SJCRH30 (cell line): ENCODE measurements at regions not wholly inside any gene's neighbourhood (a gene's known extent, or its start where the extent isn't known, plus 50 kb on each side); places are given as distances from the start of the nearest gene placed in this dataset.

Experiments
- DNase-seq, 2 experiments: peaks; one replicate each; pipeline ENCODE4 v3.0.0-alpha.2; 2015 to 2020
- H3K27ac ChIP-seq: fragments of 250-450 bp; sonication (Bioruptor Pico); 2 replicates; pipeline ENCODE4 v1.5.1; 2020; ENCODE audit warnings: mild to moderate bottlenecking, moderate library complexity
- H3K27me3 ChIP-seq: fragments of 250-450 bp; sonication (Bioruptor Pico); 2 replicates; pipeline ENCODE4 v1.5.1; 2020; ENCODE audit warnings: mild to moderate bottlenecking, moderate library complexity
- H3K36me3 ChIP-seq: fragments of 250-450 bp; sonication (Bioruptor Pico); 2 replicates; pipeline ENCODE4 v1.5.1; 2020; ENCODE audit warnings: mild to moderate bottlenecking, moderate library complexity
- H3K4me1 ChIP-seq: fragments of 250-450 bp; sonication (Bioruptor Pico); 2 replicates; pipeline ENCODE4 v1.5.1; 2020; ENCODE audit warnings: mild to moderate bottlenecking, moderate library complexity
- H3K4me3 ChIP-seq: fragments of 250-450 bp; sonication (Bioruptor Pico); 2 replicates; pipeline ENCODE4 v1.5.1; 2020; ENCODE audit warnings: mild to moderate bottlenecking, moderate library complexity
- H3K9me3 ChIP-seq: fragments of 250-450 bp; sonication (Bioruptor Pico); replicated peaks from 2 replicates; pipeline ENCODE4 v1.5.1; 2020; ENCODE audit warnings: mild to moderate bottlenecking, moderate library complexity

- Histone ChIP-seq H3K27ac (no peak overlapping the region), H3K36me3 (no peaks in the 10 kb centered on the region)
- no peak for DNase-seq
Measured at GRCh38 chr2:51212374-51212773, 180.4 kb upstream of the NRXN1 start.

DNA sequence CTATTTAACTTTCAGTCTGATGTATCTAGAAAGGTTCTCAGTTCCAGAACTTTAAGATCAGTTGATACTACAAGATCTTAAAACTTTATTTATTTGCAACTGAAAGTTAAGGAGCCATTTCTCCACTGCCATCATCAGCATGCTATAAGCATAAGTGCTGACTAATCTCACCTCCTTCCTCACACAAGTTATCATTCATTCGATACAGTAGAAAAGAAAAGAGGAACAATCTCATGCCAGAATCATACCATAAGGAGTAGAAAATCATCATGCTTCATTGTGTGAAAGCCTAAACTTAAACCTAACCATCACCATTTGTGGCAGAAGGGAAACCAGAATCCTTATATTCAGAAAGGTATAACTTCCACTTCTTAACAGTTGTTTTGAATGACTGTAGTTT, 176.6 kb upstream of the NRXN1 start:
- H3K36me3 ChIP-seq, result no peaks in the 10 kb centered on the region
- H3K27me3 ChIP-seq, result no peaks in the 10 kb centered on the region
- H3K4me1 ChIP-seq, result no peaks in the 10 kb centered on the region
- H3K9me3 ChIP-seq, result no peaks in the 10 kb centered on the region
- no peak overlapping the region for H3K27ac ChIP-seq
- no peak overlapping the region for H3K4me3 ChIP-seq
- no peak for DNase-seq

More at GRCh38 chr2:51212374-51212773, 180.4 kb upstream of the NRXN1 start:
- no peaks in the 10 kb centered on the region; the same call in 1 of the 2 replicates for H3K27me3 ChIP-seq
- no peaks in the 10 kb centered on the region for H3K4me1 ChIP-seq
- H3K9me3 ChIP-seq, result no peaks in the 10 kb centered on the region
- no peak overlapping the region for H3K4me3 ChIP-seq

DNA sequence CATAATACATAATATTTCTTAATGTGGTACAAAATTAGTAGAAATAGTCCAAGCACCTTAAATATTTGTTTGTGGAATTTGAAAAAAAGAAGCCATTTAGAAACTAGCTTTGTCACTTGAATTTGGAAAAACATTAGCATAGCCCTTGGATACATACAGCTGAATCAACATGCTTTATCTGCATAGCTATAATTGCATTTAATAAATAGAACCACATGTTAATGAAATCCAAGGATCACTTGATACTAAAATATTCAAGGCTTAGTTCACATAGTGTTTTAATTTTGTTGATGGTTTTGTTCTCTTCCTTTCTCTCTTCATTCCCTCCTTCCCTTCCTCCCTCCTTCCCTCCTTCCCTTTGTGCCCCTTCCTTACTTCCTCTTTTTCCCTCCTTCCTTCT, 169.4 kb upstream of the NRXN1 start:
- H3K4me1 ChIP-seq, result no peaks in the 10 kb centered on the region
- 0 out of 2 replicates have a peak, but pooled peaks cover 5% of the 10 kb centered on the region for H3K27me3 ChIP-seq
- no peak overlapping the region for H3K4me3 ChIP-seq
- H3K27ac ChIP-seq, result no peak overlapping the region
- H3K9me3 ChIP-seq, result no peaks in the 10 kb centered on the region
- DNase-seq, result no peak
- H3K36me3 ChIP-seq, result no peaks in the 10 kb centered on the region

GRCh38 chr2:51194656-51195055, 162.7 kb upstream of the NRXN1 start:
- DNase-seq, result no peak
- Histone ChIP-seq H3K4me3 (no peak overlapping the region), H3K27ac (no peak overlapping the region), H3K36me3 (no peaks in the 10 kb centered on the region), H3K4me1 (no peaks in the 10 kb centered on the region), H3K27me3 (peaks cover 6% of the 10 kb centered on the region; the same call in 1 of the 2 replicates), H3K9me3 (no peaks in the 10 kb centered on the region)

GRCh38 chr2:51170273-51170672, 138.3 kb upstream of the NRXN1 start:
- Histone ChIP-seq H3K27me3 (0 out of 2 replicates have a peak, but pooled peaks cover 3% of the 10 kb centered on the region), H3K4me3 (no peak overlapping the region), H3K36me3 (no peaks in the 10 kb centered on the region), H3K4me1 (no peaks in the 10 kb centered on the region), H3K9me3 (no peaks in the 10 kb centered on the region), H3K27ac (no peak overlapping the region)
- DNase-seq, result no peak

GRCh38 chr2:51165534-51166260, 133.8 kb upstream of the NRXN1 start:
- Histone ChIP-seq H3K27ac (no peak overlapping the region), H3K4me3 (no peak overlapping the region), H3K4me1 (no peaks in the 10 kb centered on the region), H3K36me3 (no peaks in the 10 kb centered on the region), H3K9me3 (no peaks in the 10 kb centered on the region), H3K27me3 (peaks cover 5% of the 10 kb centered on the region; the same call in 1 of the 2 replicates)
- peak in 1 of 2 experiments; percentile 17 for DNase-seq

GRCh38 chr2:51158251-51158650, 126.3 kb upstream of the NRXN1 start:
- DNase-seq, result peak in 1 of 2 experiments; percentile 18
- H3K9me3 ChIP-seq, result no peaks in the 10 kb centered on the region
- no peaks in the 10 kb centered on the region for H3K4me1 ChIP-seq
- peaks cover 11% of the 10 kb centered on the region for H3K27me3 ChIP-seq
- H3K27ac ChIP-seq, result no peak overlapping the region
- H3K4me3 ChIP-seq, result no peak overlapping the region
- no peaks in the 10 kb centered on the region for H3K36me3 ChIP-seq

DNA sequence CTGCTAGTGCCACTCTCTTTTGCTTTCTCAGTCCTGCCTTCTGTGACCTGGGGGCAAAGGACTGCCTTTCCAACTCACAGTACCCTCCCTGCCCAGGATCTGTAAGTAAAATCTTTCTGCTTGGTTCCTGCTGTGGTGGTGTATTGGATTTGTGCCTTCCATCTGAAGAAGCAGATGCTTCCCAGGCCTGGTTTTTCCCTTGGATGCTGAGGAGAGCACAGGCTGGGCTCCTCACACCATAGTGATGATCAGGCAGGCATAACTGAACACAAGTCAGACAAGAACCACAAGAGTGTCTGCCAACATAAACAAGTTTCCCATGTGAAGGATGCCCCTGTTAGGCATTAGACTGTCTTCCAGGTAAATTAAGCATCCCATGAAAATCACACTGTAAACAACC, 121.3 kb upstream of the NRXN1 start:
- no peaks in the 10 kb centered on the region for H3K9me3 ChIP-seq
- no peaks in the 10 kb centered on the region for H3K4me1 ChIP-seq
- H3K27ac ChIP-seq, result no peak overlapping the region
- no peak overlapping the region for H3K4me3 ChIP-seq
- DNase-seq, result no peak
- peaks cover 3% of the 10 kb centered on the region; the same call in 1 of the 2 replicates for H3K27me3 ChIP-seq
- no peaks in the 10 kb centered on the region for H3K36me3 ChIP-seq

- Histone ChIP-seq H3K9me3 (no peaks in the 10 kb centered on the region), H3K4me1 (no peaks in the 10 kb centered on the region), H3K36me3 (no peaks in the 10 kb centered on the region), H3K27me3 (peaks cover 3% of the 10 kb centered on the region; the same call in 1 of the 2 replicates), H3K27ac (no peak overlapping the region), H3K4me3 (no peak overlapping the region)
- DNase-seq, result no peak
Measured at GRCh38 chr2:51151490-51152140, 119.7 kb upstream of the NRXN1 start.

DNA sequence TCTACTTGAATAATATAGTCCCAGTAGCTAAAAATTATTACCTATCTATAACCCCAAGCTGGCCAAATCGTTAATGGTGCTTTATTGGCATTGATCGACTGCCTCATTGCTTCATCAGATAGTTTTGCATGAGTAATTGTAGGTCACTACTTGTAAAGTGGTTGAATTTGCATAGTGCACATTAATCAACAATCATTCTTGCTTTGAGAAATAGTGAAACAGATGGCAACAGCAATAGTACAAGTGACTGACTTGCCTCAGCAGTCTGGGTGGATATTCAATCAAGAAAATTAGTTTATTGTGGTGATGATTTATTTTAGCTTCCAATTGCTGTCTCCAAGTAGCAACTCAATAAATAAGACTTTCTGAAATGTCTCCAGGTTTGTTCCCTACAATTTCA, 117.8 kb upstream of the NRXN1 start:
- Histone ChIP-seq H3K27me3 (peaks cover 7% of the 10 kb centered on the region; the same call in 1 of the 2 replicates), H3K9me3 (no peaks in the 10 kb centered on the region), H3K27ac (no peak overlapping the region), H3K4me3 (no peak overlapping the region), H3K4me1 (no peaks in the 10 kb centered on the region), H3K36me3 (no peaks in the 10 kb centered on the region)
- no peak for DNase-seq

DNA sequence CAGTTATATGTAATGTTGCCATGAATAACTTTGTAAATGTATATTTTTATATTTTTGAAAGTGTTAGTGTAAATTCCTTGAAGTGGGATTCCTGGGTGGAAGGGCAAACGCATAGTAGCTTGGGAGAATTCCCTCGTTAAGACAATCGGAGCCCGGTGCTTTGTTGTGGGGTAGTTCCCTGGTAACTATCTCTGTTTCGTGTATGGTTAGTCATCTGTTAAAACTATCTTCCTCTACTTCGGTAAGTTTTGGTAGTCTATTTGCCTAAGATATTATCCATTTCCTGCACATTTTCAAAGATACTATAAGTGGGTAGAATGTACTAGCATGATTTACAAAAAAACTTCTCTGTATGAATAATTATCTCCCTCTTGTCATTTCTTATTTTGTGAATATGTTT, 113.8 kb upstream of the NRXN1 start:
- H3K27me3 ChIP-seq, result peaks cover 4% of the 10 kb centered on the region; the same call in 1 of the 2 replicates
- no peak overlapping the region for H3K27ac ChIP-seq
- H3K4me1 ChIP-seq, result no peaks in the 10 kb centered on the region
- no peaks in the 10 kb centered on the region for H3K36me3 ChIP-seq
- DNase-seq, result no peak
- no peak overlapping the region for H3K4me3 ChIP-seq
- H3K9me3 ChIP-seq, result no peaks in the 10 kb centered on the region

DNA sequence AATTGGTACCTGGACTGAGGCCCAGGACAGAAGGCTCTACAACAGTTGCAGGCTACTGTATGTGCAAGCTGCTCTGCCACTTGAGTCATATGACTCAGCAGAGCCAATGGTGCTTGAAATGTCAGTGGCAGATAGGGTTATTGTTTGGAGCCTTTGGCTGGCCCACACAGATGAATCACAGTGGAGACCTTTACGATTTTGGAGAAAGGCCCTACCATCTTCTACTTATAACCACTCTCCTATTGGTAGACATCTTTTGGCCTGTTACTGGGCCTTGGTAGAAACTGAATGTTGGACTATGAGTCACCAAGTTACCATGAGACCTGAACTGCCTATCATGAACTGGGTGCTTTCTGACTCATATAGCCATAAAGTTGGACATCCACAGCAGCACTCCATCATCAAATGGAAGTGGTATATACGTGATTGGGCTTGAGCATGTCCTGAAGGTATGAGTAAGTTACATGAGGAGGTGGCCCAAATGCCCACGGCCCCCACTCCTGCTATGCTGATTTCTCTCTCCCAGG, 88.9 kb upstream of the NRXN1 start:
- no peaks in the 10 kb centered on the region for H3K9me3 ChIP-seq
- no peak for DNase-seq
- H3K27ac ChIP-seq, result no peak overlapping the region
- no peak overlapping the region for H3K4me3 ChIP-seq
- no peaks in the 10 kb centered on the region for H3K4me1 ChIP-seq
- H3K36me3 ChIP-seq, result no peaks in the 10 kb centered on the region
- H3K27me3 ChIP-seq, result no peaks in the 10 kb centered on the region

GRCh38 chr2:51111532-51111931, 79.6 kb upstream of the NRXN1 start:
- Histone ChIP-seq H3K4me3 (no peak overlapping the region), H3K27ac (no peak overlapping the region), H3K27me3 (peaks cover 13% of the 10 kb centered on the region; the same call in 1 of the 2 replicates), H3K36me3 (no peaks in the 10 kb centered on the region), H3K4me1 (no peaks in the 10 kb centered on the region), H3K9me3 (no peaks in the 10 kb centered on the region)
- no peak for DNase-seq

DNA sequence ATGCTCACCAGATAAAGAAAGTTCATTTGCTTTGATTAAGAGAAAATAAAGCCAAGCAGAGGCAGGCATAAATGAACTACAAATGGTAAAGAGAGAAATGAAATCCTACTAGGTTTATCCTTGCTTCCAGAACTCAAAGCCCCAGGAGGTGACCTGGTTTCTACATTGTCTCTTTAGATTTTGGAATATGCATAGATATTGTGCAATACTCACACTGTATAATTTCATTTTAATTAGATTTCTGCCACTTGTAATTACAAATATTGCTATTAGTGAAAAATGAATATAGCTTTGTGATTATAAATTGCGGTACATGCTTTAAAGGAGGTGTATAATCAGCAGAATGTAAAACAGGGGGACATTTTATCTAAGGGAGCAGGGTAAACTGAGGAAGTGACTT, 76.9 kb upstream of the NRXN1 start:
- DNase-seq, result no peak
- H3K27ac ChIP-seq, result no peak overlapping the region
- H3K4me1 ChIP-seq, result no peaks in the 10 kb centered on the region
- H3K27me3 ChIP-seq, result 0 out of 2 replicates have a peak, but pooled peaks cover 7% of the 10 kb centered on the region
- H3K9me3 ChIP-seq, result no peaks in the 10 kb centered on the region
- no peaks in the 10 kb centered on the region for H3K36me3 ChIP-seq
- H3K4me3 ChIP-seq, result no peak overlapping the region

GRCh38 chr2:51107841-51108240, 75.9 kb upstream of the NRXN1 start:
- Histone ChIP-seq H3K4me3 (no peak overlapping the region), H3K27ac (no peak overlapping the region), H3K9me3 (no peaks in the 10 kb centered on the region), H3K36me3 (no peaks in the 10 kb centered on the region), H3K27me3 (0 out of 2 replicates have a peak, but pooled peaks cover 7% of the 10 kb centered on the region), H3K4me1 (no peaks in the 10 kb centered on the region)
- DNase-seq, result no peak
